PC-3 (cell line): ENCODE measurements at regions not wholly inside any gene's neighbourhood (a gene's known extent, or its start where the extent isn't known, plus 50 kb on each side); places are given as distances from the start of the nearest gene placed in this dataset.

Experiments used
- ATAC-seq: fragments of 200-7000 bp; cut with Tn5 transposase; 2 replicates; pipeline ENCODE4 v1.9.1; 2020; ENCODE audit warnings: mild to moderate bottlenecking, moderate library complexity
- BruUV-seq: library from RNA; stranded (reverse); fragments of 400-500 nt; replicated peaks from 2 replicates; lab custom pipeline; 2021; lab: Mats Ljungman, UMichigan
- CTCF ChIA-PET: fragments of 300-600 bp; sonication (Branson Sonifier 250); formaldehyde crosslinking; loops from one replicate; lab custom pipeline; 2022; ENCODE audit warnings: antibody characterized with exemption; lab: Charles Lee
- POLR2A ChIA-PET: fragments of 300-600 bp; sonication (Branson Sonifier 250); formaldehyde crosslinking; loops from one replicate; lab custom pipeline; 2022; ENCODE audit warnings: antibody characterized with exemption; ENCODE audit not compliant: unreplicated experiment; lab: Charles Lee
- DNase-seq: peaks from one replicate; pipeline ENCODE4 v3.0.0-alpha.2; 2015
- H2AFZ ChIP-seq: fragments of 300-600 bp; sonication (generic); 2 replicates; pipeline ENCODE4 v1.6.0; 2016; ENCODE audit warnings: antibody characterized with exemption, low read length
- H3F3A ChIP-seq: fragments of 300-600 bp; sonication (generic); one replicate; pipeline ENCODE4 v1.6.0; 2017; ENCODE audit warnings: antibody characterized with exemption, low read length, control low read depth, mild to moderate bottlenecking; ENCODE audit not compliant: unreplicated experiment
- H3K27ac ChIP-seq: fragments of 300-600 bp; sonication (generic); 2 replicates; pipeline ENCODE4 v1.5.1; 2016; ENCODE audit warnings: mild to moderate bottlenecking, low read length
- H3K27me3 ChIP-seq: fragments of 300-600 bp; sonication (generic); 2 replicates; pipeline ENCODE4 v1.6.1; 2016; ENCODE audit warnings: low read length, mixed read lengths
- H3K36me3 ChIP-seq: fragments of 300-600 bp; sonication (generic); 2 replicates; pipeline ENCODE4 v1.6.1; 2016; ENCODE audit warnings: low read depth, mixed run types, low read length, mixed read lengths
- H3K4me1 ChIP-seq: fragments of 300-600 bp; sonication (generic); 2 replicates; pipeline ENCODE4 v1.5.1; 2016; ENCODE audit warnings: low read length; ENCODE audit not compliant: insufficient read depth
- H3K4me2 ChIP-seq: fragments of 300-600 bp; sonication (generic); 2 replicates; pipeline ENCODE4 v1.6.0; 2016; ENCODE audit warnings: low read length
- H3K4me3 ChIP-seq: fragments of 300-600 bp; sonication (generic); 2 replicates; pipeline ENCODE4 v1.5.1; 2016; ENCODE audit warnings: mild to moderate bottlenecking, low read length, mixed read lengths
- H3K79me2 ChIP-seq: fragments of 300-600 bp; sonication (generic); 2 replicates; pipeline ENCODE4 v1.6.1; 2017; ENCODE audit warnings: low read length, mixed read lengths
- H3K9ac ChIP-seq: fragments of 300-600 bp; sonication (generic); 2 replicates; pipeline ENCODE4 v1.6.0; 2016; ENCODE audit warnings: mild to moderate bottlenecking, low read length
- H3K9me2 ChIP-seq: fragments of 300-600 bp; sonication (generic); replicated peaks from 2 replicates; pipeline ENCODE4 v1.6.1; 2016; ENCODE audit warnings: mixed run types, low read length, mixed read lengths
- H3K9me3 ChIP-seq: fragments of 300-600 bp; sonication (generic); 2 replicates; pipeline ENCODE4 v1.6.1; 2016; ENCODE audit warnings: low read length, mixed read lengths
- H4K20me1 ChIP-seq: fragments of 300-600 bp; sonication (generic); 2 replicates; pipeline ENCODE4 v1.6.1; 2016; ENCODE audit warnings: low read length, mixed read lengths
- CTCF ChIP-seq: fragments of 300-600 bp; sonication (generic); conservative IDR thresholded peaks from 2 replicates; pipeline ENCODE4 v1.5.1; 2017; ENCODE audit warnings: antibody characterized with exemption, low read depth, mild to moderate bottlenecking, low read length
- EZH2 ChIP-seq: fragments of 300-600 bp; sonication (generic); IDR thresholded peaks from one replicate; pipeline ENCODE4 v1.6.1; 2017; ENCODE audit warnings: antibody characterized with exemption, mild to moderate bottlenecking, low read length; ENCODE audit not compliant: unreplicated experiment
- EZH2phosphoT487 ChIP-seq: fragments of 300-600 bp; sonication (generic); IDR thresholded peaks from 2 replicates; pipeline ENCODE4 v1.6.1; 2018; ENCODE audit warnings: mild to moderate bottlenecking, antibody characterized with exemption, low read length, borderline replicate concordance
- intact Hi-C: fragments of 100-400 bp; cut with micrococcal nuclease; formaldehyde crosslinking; loops from 2 replicates; pipeline ENCODE4 v1.9.0; 2023

GRCh38 chr13:65593298-65593874 lies 1636.8 kb downstream of the PCDH9 start:
- no peak overlapping the region for H2AFZ ChIP-seq
- no peaks in the 10 kb centered on the region for H3K79me2 ChIP-seq
- no peaks in the 10 kb centered on the region for H3K9me2 ChIP-seq
- DNase-seq = no peak
- H3K4me3 ChIP-seq = no peak overlapping the region
- H4K20me1 ChIP-seq = no peaks in the 10 kb centered on the region
- no TSS peak for BruUV-seq
- intact Hi-C loops = no loop called here
- H3K9me3 ChIP-seq = no peaks in the 10 kb centered on the region
- peaks cover 4% of the 10 kb centered on the region; the same call in 1 of the 2 replicates for H3K4me1 ChIP-seq
- no peak overlapping the region for H3K27ac ChIP-seq
- H3K4me2 ChIP-seq = no peak overlapping the region
- H3K36me3 ChIP-seq = no peaks in the 10 kb centered on the region
- H3K27me3 ChIP-seq = no peaks in the 10 kb centered on the region
- no peaks in the 10 kb centered on the region for H3F3A ChIP-seq
- CTCF ChIA-PET = no interaction called here
- ATAC-seq = no peak
- no peak overlapping the region for H3K9ac ChIP-seq
- POLR2A ChIA-PET = no interaction called here
- TF ChIP-seq EZH2 (no peak), EZH2phosphoT487 (no peak), CTCF (no peak)

GRCh38 chr13:65592731-65593130 lies 1637.4 kb downstream of the PCDH9 start:
- CTCF ChIA-PET = no interaction called here
- POLR2A ChIA-PET = no interaction called here
- Histone ChIP-seq H3K79me2 (no peaks in the 10 kb centered on the region), H3K36me3 (no peaks in the 10 kb centered on the region), H2AFZ (no peak overlapping the region), H3K27me3 (no peaks in the 10 kb centered on the region), H4K20me1 (no peaks in the 10 kb centered on the region), H3K27ac (no peak overlapping the region), H3K9me3 (no peaks in the 10 kb centered on the region), H3F3A (no peaks in the 10 kb centered on the region), H3K4me3 (no peak overlapping the region), H3K4me2 (no peak overlapping the region), H3K9me2 (no peaks in the 10 kb centered on the region), H3K9ac (no peak overlapping the region), H3K4me1 (no peaks in the 10 kb centered on the region)
- no peak for ATAC-seq
- no TSS peak for BruUV-seq
- TF ChIP-seq EZH2 = no peak
- no peak for DNase-seq
- intact Hi-C loops = no loop called here

- H3K36me3 ChIP-seq = no peaks in the 10 kb centered on the region
- BruUV-seq = no TSS peak
- no peak overlapping the region for H3K4me2 ChIP-seq
- no peak overlapping the region for H3K9ac ChIP-seq
- CTCF ChIA-PET = no interaction called here
- POLR2A ChIA-PET = no interaction called here
- H3K9me3 ChIP-seq = no peaks in the 10 kb centered on the region
- H3K27me3 ChIP-seq = no peaks in the 10 kb centered on the region
- no peak for TF ChIP-seq EZH2phosphoT487
- no peak for TF ChIP-seq CTCF
- no peak for TF ChIP-seq EZH2
- H3K79me2 ChIP-seq = no peaks in the 10 kb centered on the region
- no peaks in the 10 kb centered on the region for H3K9me2 ChIP-seq
- DNase-seq (no peak), ATAC-seq (no peak)
- H3K4me3 ChIP-seq = no peak overlapping the region
- H3K4me1 ChIP-seq = no peaks in the 10 kb centered on the region
- H4K20me1 ChIP-seq = no peaks in the 10 kb centered on the region
- H2AFZ ChIP-seq = no peak overlapping the region
- no peaks in the 10 kb centered on the region for H3F3A ChIP-seq
- H3K27ac ChIP-seq = no peak overlapping the region
- intact Hi-C loops = no loop called here
Observed at GRCh38 chr13:65585346-65585745, 1644.8 kb downstream of the PCDH9 start.
